ENCODE measurements at regions not wholly inside any gene's neighbourhood (a gene's known extent, or its start where the extent isn't known, plus 50 kb on each side); places are given as distances from the start of the nearest gene placed in this dataset.

DNA sequence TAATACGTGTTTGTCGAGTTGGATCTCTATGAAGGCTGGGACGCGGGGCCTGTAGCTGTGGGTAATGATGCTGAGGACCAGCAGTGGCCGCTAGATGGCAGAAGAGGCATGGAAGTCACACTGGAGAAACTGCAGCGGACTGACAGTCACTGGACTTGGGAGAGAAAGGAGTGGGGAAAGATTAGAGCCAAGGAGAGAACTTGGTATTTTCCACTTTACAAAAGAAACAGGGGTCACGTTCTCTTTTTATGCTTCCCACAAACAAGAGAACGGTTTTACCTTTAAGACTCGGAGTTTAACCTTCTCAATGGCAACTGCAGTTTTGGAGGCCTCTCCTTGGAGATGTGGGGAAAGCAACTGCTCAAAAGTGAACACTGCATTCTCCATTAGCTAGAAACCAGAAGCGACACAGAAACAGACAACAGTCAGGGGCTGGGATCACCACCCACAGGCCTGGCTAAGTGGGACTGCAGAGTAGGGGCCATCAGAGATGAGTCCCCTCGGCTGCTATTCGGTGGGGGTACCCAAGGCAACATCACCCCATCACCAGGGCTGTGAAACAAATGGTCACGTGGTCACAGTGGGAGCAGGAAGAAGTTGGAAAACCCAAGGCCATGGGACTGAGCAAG lies 51.1 kb upstream of the EDEM3 start:
- H3K4me3 ChIP-seq (ENCODE audit: low read depth, low read length, poor library complexity, severe bottlenecking): no peak overlapping the region
- no peak overlapping the region for H3K9ac ChIP-seq (ENCODE audit: low read length)
- H3K9me2 ChIP-seq (ENCODE audit: low read depth, low read length): no peaks in the 10 kb centered on the region
- H3K36me3 ChIP-seq (ENCODE audit: insufficient read depth, low read length): no peaks in the 10 kb centered on the region
- no peak overlapping the region for H3K4me2 ChIP-seq (ENCODE audit: low read length)
- no peaks in the 10 kb centered on the region for H3K27me3 ChIP-seq (ENCODE audit: insufficient read depth, low read length)
- no peaks in the 10 kb centered on the region for H3K4me1 ChIP-seq (ENCODE audit: insufficient read depth, low read length, severe bottlenecking)
- H3K27ac ChIP-seq (ENCODE audit: low read depth, low read length, poor library complexity, severe bottlenecking): no peak overlapping the region
- H2AFZ ChIP-seq (ENCODE audit: low read length): no peak overlapping the region
- no peaks in the 10 kb centered on the region for H3K9me3 ChIP-seq (ENCODE audit: low read length)
- TF ChIP-seq, protein P1, sequence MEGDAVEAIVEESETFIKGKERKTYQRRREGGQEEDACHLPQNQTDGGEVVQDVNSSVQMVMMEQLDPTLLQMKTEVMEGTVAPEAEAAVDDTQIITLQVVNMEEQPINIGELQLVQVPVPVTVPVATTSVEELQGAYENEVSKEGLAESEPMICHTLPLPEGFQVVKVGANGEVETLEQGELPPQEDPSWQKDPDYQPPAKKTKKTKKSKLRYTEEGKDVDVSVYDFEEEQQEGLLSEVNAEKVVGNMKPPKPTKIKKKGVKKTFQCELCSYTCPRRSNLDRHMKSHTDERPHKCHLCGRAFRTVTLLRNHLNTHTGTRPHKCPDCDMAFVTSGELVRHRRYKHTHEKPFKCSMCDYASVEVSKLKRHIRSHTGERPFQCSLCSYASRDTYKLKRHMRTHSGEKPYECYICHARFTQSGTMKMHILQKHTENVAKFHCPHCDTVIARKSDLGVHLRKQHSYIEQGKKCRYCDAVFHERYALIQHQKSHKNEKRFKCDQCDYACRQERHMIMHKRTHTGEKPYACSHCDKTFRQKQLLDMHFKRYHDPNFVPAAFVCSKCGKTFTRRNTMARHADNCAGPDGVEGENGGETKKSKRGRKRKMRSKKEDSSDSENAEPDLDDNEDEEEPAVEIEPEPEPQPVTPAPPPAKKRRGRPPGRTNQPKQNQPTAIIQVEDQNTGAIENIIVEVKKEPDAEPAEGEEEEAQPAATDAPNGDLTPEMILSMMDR (IDR thresholded peaks at IDR 0.05; ENCODE audit: low read length): peak; percentile 83
- no peak for TF ChIP-seq EZH2 (IDR thresholded peaks at IDR 0.05; ENCODE audit: borderline replicate concordance, low read length)
- H4K20me1 ChIP-seq (ENCODE audit: insufficient read depth, low read length): no peaks in the 10 kb centered on the region
- H3K79me2 ChIP-seq (ENCODE audit: insufficient read depth, low read length): no peaks in the 10 kb centered on the region
- no peaks in the 10 kb centered on the region for H3F3A ChIP-seq (ENCODE audit: insufficient read depth, low read length)

Measured in OCI-LY1 (cell line).